ENCODE measurements at regions not wholly inside any gene's neighbourhood (a gene's known extent, or its start where the extent isn't known, plus 50 kb on each side); places are given as distances from the start of the nearest gene placed in this dataset.
"Not testable (repeated sequence)": the region's sequence is repeated elsewhere in the genome, so short reads cannot be mapped to it uniquely, and the experiment has no call there.

GRCh38 chr20:53863535-53863922, 206.9 kb downstream of the BCAS1 start:
- peak; percentile 14; the same call in 1 of the 2 replicates for TF ChIP-seq USF2 (IDR thresholded peaks at IDR 0.05; ENCODE audit: low read depth, low read length)
- peak overlapping the region; percentile 7; the same call in 1 of the 2 replicates for H3K27ac ChIP-seq (ENCODE audit: insufficient read depth, low read length)
- dilution Hi-C loops (cut with HindIII; ENCODE audit: low sequenced_read_pairs, unreplicated experiment); H3K4me3 ChIP-seq (ENCODE audit: insufficient read depth, low read depth, low read length); H3K56ac ChIP-seq (ENCODE audit: extremely low read depth, insufficient read depth, low read length); H3K18ac ChIP-seq (ENCODE audit: low read depth, low read length); BruUV-seq (replicated peaks); H3K14ac ChIP-seq (replicated peaks; ENCODE audit: low read depth, low read length); CTCF ChIA-PET; in situ Hi-C loops (cut with MboI; ENCODE audit: low sequenced_read_pairs); H3K36me3 ChIP-seq (ENCODE audit: control insufficient read depth, insufficient read depth, low read length); H2AK9ac ChIP-seq (replicated peaks; ENCODE audit: low read depth, low read length, poor library complexity); H2BK120ac ChIP-seq (ENCODE audit: low read depth, low read length); H2BK20ac ChIP-seq (ENCODE audit: low read depth, low read length); H4K91ac ChIP-seq (ENCODE audit: insufficient read depth, low read depth, low read length); H3K23ac ChIP-seq (ENCODE audit: low read depth, low read length); H3K9me3 ChIP-seq (ENCODE audit: control insufficient read depth, insufficient read depth, low read length); H3K9me1 ChIP-seq (ENCODE audit: insufficient read depth, low read length); H3K79me1 ChIP-seq (ENCODE audit: low read depth in 1 of 2, low read length in 2 of 2); POLR2A ChIA-PET (ENCODE audit: unreplicated experiment); H3K9ac ChIP-seq (ENCODE audit: low read depth, low read length); H3K4me2 ChIP-seq (ENCODE audit: low read depth, low read length); H3K4ac ChIP-seq (ENCODE audit: low read depth, low read length); H2BK15ac ChIP-seq (ENCODE audit: low read depth, low read length); H4K20me1 ChIP-seq (ENCODE audit: insufficient read depth, low read length); intact Hi-C loops (cut with micrococcal nuclease); H3K27me3 ChIP-seq (ENCODE audit: control insufficient read depth, insufficient read depth, low read length); H4K5ac ChIP-seq (ENCODE audit: low read depth, low read length): not testable (repeated sequence)
- H2AFZ ChIP-seq (replicated peaks; ENCODE audit: low read length, poor library complexity): peak overlapping the region; percentile 55
- DNase-seq (peak; percentile 47), ATAC-seq (ENCODE audit: low read depth) (peak; percentile 36)
- peaks cover 20% of the 10 kb centered on the region for H3K4me1 ChIP-seq (ENCODE audit: control insufficient read depth, insufficient read depth, low read length)
- H2AK5ac ChIP-seq (ENCODE audit: low read depth, low read length): peak overlapping the region; percentile 46; the same call in 1 of the 2 replicates
- H2BK5ac ChIP-seq (ENCODE audit: low read depth, low read length, poor library complexity, severe bottlenecking): peak overlapping the region; percentile 3
- H4K8ac ChIP-seq (ENCODE audit: low read depth in 2 of 2, low read length in 2 of 2): peak overlapping the region in 1 of 2 experiments; percentile 8; a peak in 1 of 4 replicates
- WGBS, 2 experiments (ENCODE audit: extremely low coverage in 2 of 2, insufficient read length in 1 of 2): 0% methylated on average over 1 of the region's 3 CpGs; no CpG with 5 or more reads in 1 of the 2 experiments

- WGBS, 2 experiments (ENCODE audit: extremely low coverage in 2 of 2, insufficient read length in 1 of 2): 40% methylated on average over 1 of the region's 5 CpGs; no CpG with 5 or more reads in 1 of the 2 experiments
- Histone ChIP-seq H2AK5ac (ENCODE audit: low read depth, low read length) (peak overlapping the region; percentile 73), H3K14ac (replicated peaks; ENCODE audit: low read depth, low read length) (0 out of 2 replicates have a peak overlapping the region, but pooled peaks have one; percentile 61), H3K4me1 (ENCODE audit: control insufficient read depth, insufficient read depth, low read length) (peaks cover 20% of the 10 kb centered on the region), H2BK5ac (ENCODE audit: low read depth, low read length, poor library complexity, severe bottlenecking) (peak overlapping the region; percentile 70), H3K4me2 (ENCODE audit: low read depth, low read length) (peak overlapping the region; percentile 25; the same call in 1 of the 2 replicates), H3K4ac (ENCODE audit: low read depth, low read length) (peak overlapping the region; percentile 68; the same call in 1 of the 2 replicates), H2BK20ac (ENCODE audit: low read depth, low read length) (peak overlapping the region; percentile 62; the same call in 1 of the 2 replicates), H2BK120ac (ENCODE audit: low read depth, low read length) (peak overlapping the region; percentile 74), H3K18ac (ENCODE audit: low read depth, low read length) (peak overlapping the region; percentile 7)
- in situ Hi-C loops (cut with MboI; ENCODE audit: low sequenced_read_pairs); H3K36me3 ChIP-seq (ENCODE audit: control insufficient read depth, insufficient read depth, low read length); H4K20me1 ChIP-seq (ENCODE audit: insufficient read depth, low read length); H3K56ac ChIP-seq (ENCODE audit: extremely low read depth, insufficient read depth, low read length); ATAC-seq (ENCODE audit: low read depth); DNase-seq; H3K9me1 ChIP-seq (ENCODE audit: insufficient read depth, low read length); H3K4me3 ChIP-seq (ENCODE audit: insufficient read depth, low read depth, low read length); H3K27ac ChIP-seq (ENCODE audit: insufficient read depth, low read length); H4K5ac ChIP-seq (ENCODE audit: low read depth, low read length); H2AFZ ChIP-seq (replicated peaks; ENCODE audit: low read length, poor library complexity); H4K91ac ChIP-seq (ENCODE audit: insufficient read depth, low read depth, low read length); H3K23ac ChIP-seq (ENCODE audit: low read depth, low read length); H4K8ac ChIP-seq (ENCODE audit: low read depth in 2 of 2, low read length in 2 of 2); BruUV-seq (replicated peaks); POLR2A ChIA-PET (ENCODE audit: unreplicated experiment); H3K9me3 ChIP-seq (ENCODE audit: control insufficient read depth, insufficient read depth, low read length); H3K27me3 ChIP-seq (ENCODE audit: control insufficient read depth, insufficient read depth, low read length); H3K79me1 ChIP-seq (ENCODE audit: low read depth in 1 of 2, low read length in 2 of 2); dilution Hi-C loops (cut with HindIII; ENCODE audit: low sequenced_read_pairs, unreplicated experiment); intact Hi-C loops (cut with micrococcal nuclease); H3K9ac ChIP-seq (ENCODE audit: low read depth, low read length); H2BK15ac ChIP-seq (ENCODE audit: low read depth, low read length); H2AK9ac ChIP-seq (replicated peaks; ENCODE audit: low read depth, low read length, poor library complexity); CTCF ChIA-PET: not testable (repeated sequence)
These were observed 207.4 kb downstream of the BCAS1 start for GRCh38 chr20:53863039-53863438.

Measured in IMR-90 (cell line).